IMR-90 (cell line): ENCODE measurements at regions not wholly inside any gene's neighbourhood (a gene's known extent, or its start where the extent isn't known, plus 50 kb on each side); places are given as distances from the start of the nearest gene placed in this dataset.

Experiments used
- ATAC-seq: fragments of 200-7000 bp; cut with Tn5 transposase; 2 replicates; pipeline ENCODE4 v1.9.1; 2020; ENCODE audit warnings: low read depth, mild to moderate bottlenecking, moderate library complexity
- BruUV-seq: library from RNA; stranded (reverse); fragments of 400-500 nt; replicated peaks from 2 replicates; lab custom pipeline; 2021; lab: Mats Ljungman, UMichigan
- CTCF ChIA-PET: fragments of 300-600 bp; formaldehyde crosslinking; extraction: SDS; loops from one replicate; lab custom pipeline; 2021; ENCODE audit warnings: antibody characterized with exemption; lab: Yijun Ruan, JAX
- POLR2A ChIA-PET: fragments of 300-600 bp; sonication (Branson Sonifier 250); formaldehyde crosslinking; loops from one replicate; lab custom pipeline; 2022; ENCODE audit warnings: antibody characterized with exemption; ENCODE audit not compliant: unreplicated experiment; lab: Charles Lee
- DNase-seq: peaks from one replicate; pipeline ENCODE4 v3.0.0; 2013
- H2AFZ ChIP-seq: replicated peaks from 2 replicates; pipeline ENCODE3; 2013; ENCODE audit warnings: low read length, mild to moderate bottlenecking; ENCODE audit not compliant: poor library complexity
- H2AK5ac ChIP-seq: 2 replicates; pipeline ENCODE4 v1.6.1; 2013; ENCODE audit warnings: low read depth, low read length, inconsistent platforms
- H2AK9ac ChIP-seq: replicated peaks from 2 replicates; pipeline ENCODE3; 2013; ENCODE audit warnings: mild to moderate bottlenecking, low read depth, low read length, moderate library complexity; ENCODE audit not compliant: poor library complexity
- H2BK120ac ChIP-seq: 2 replicates; pipeline ENCODE4 v1.6.1; 2013; ENCODE audit warnings: low read depth, low read length, inconsistent platforms
- H2BK15ac ChIP-seq: 3 replicates; pipeline ENCODE4 v1.6.1; 2013; ENCODE audit warnings: low read depth, low read length, inconsistent platforms
- H2BK20ac ChIP-seq: 2 replicates; pipeline ENCODE4 v1.6.1; 2013; ENCODE audit warnings: low read depth, mild to moderate bottlenecking, inconsistent platforms, low read length, moderate library complexity
- H2BK5ac ChIP-seq: 2 replicates; pipeline ENCODE4 v1.6.1; 2013; ENCODE audit warnings: mild to moderate bottlenecking, low read depth, low read length, inconsistent platforms; ENCODE audit not compliant: poor library complexity, severe bottlenecking
- H3K14ac ChIP-seq: replicated peaks from 2 replicates; pipeline ENCODE4 v1.6.1; 2013; ENCODE audit warnings: low read depth, low read length, inconsistent platforms
- H3K18ac ChIP-seq: 2 replicates; pipeline ENCODE4 v1.6.1; 2013; ENCODE audit warnings: low read depth, low read length, control low read depth
- H3K23ac ChIP-seq: 2 replicates; pipeline ENCODE4 v1.6.1; 2013; ENCODE audit warnings: low read depth, low read length, inconsistent platforms
- H3K27ac ChIP-seq: 2 replicates; pipeline ENCODE4 v1.5.1; 2013; ENCODE audit warnings: mild to moderate bottlenecking, control low read depth, low read length; ENCODE audit not compliant: insufficient read depth
- H3K27me3 ChIP-seq: 2 replicates; pipeline ENCODE4 v1.6.1; 2013; ENCODE audit warnings: low read length; ENCODE audit not compliant: control insufficient read depth, insufficient read depth
- H3K36me3 ChIP-seq: 2 replicates; pipeline ENCODE4 v1.6.1; 2013; ENCODE audit warnings: low read length, mixed read lengths; ENCODE audit not compliant: control insufficient read depth, insufficient read depth
- H3K4ac ChIP-seq: 2 replicates; pipeline ENCODE4 v1.6.1; 2013; ENCODE audit warnings: low read depth, low read length, inconsistent platforms
- H3K4me1 ChIP-seq: 2 replicates; pipeline ENCODE4 v1.6.1; 2013; ENCODE audit warnings: low read length, mixed read lengths; ENCODE audit not compliant: control insufficient read depth, insufficient read depth
- H3K4me2 ChIP-seq: 2 replicates; pipeline ENCODE4 v1.6.1; 2013; ENCODE audit warnings: low read depth, mild to moderate bottlenecking, control low read depth, low read length, moderate library complexity
- H3K4me3 ChIP-seq: 2 replicates; pipeline ENCODE4 v1.5.1; 2013; ENCODE audit warnings: low read depth, mild to moderate bottlenecking, control low read depth, low read length, moderate library complexity; ENCODE audit not compliant: insufficient read depth
- H3K56ac ChIP-seq: 2 replicates; pipeline ENCODE4 v1.6.1; 2013; ENCODE audit warnings: low read length, inconsistent platforms; ENCODE audit not compliant: insufficient read depth; ENCODE audit errors: extremely low read depth
- H3K79me1 ChIP-seq, 2 experiments: 2 replicates each; pipeline ENCODE4 v1.6.1; 2013; ENCODE audit warnings: low read length in 2 of 2, inconsistent platforms in 1 of 2, low read depth in 1 of 2
- H3K9ac ChIP-seq: 2 replicates; pipeline ENCODE4 v1.6.1; 2013; ENCODE audit warnings: low read depth, low read length, control low read depth
- H3K9me1 ChIP-seq: 2 replicates; pipeline ENCODE4 v1.6.1; 2013; ENCODE audit warnings: low read length, inconsistent platforms; ENCODE audit not compliant: insufficient read depth
- H3K9me3 ChIP-seq: 2 replicates; pipeline ENCODE4 v1.6.1; 2013; ENCODE audit warnings: low read length; ENCODE audit not compliant: control insufficient read depth, insufficient read depth
- H4K20me1 ChIP-seq: 2 replicates; pipeline ENCODE4 v1.6.1; 2013; ENCODE audit warnings: low read length, inconsistent platforms; ENCODE audit not compliant: insufficient read depth
- H4K5ac ChIP-seq: 2 replicates; pipeline ENCODE4 v1.6.1; 2013; ENCODE audit warnings: mild to moderate bottlenecking, low read depth, low read length, control low read depth
- H4K8ac ChIP-seq, 2 experiments: 2 replicates each; pipeline ENCODE4 v1.6.1; 2013; ENCODE audit warnings: low read depth in 2 of 2, low read length in 2 of 2, control low read depth in 1 of 2, inconsistent platforms in 1 of 2
- H4K91ac ChIP-seq: 2 replicates; pipeline ENCODE4 v1.6.1; 2013; ENCODE audit warnings: low read depth, low read length, inconsistent platforms; ENCODE audit not compliant: insufficient read depth
- BHLHE40 ChIP-seq: fragments of 150-350 bp; IDR thresholded peaks from 2 replicates; pipeline ENCODE4 v1.6.1; 2016; ENCODE audit warnings: mild to moderate bottlenecking, low read depth, low read length
- CEBPB ChIP-seq: IDR thresholded peaks from 2 replicates; pipeline ENCODE4 v1.6.1; 2012; ENCODE audit warnings: low read depth, low read length, improper control_type of control experiment
- CHD1 ChIP-seq: IDR thresholded peaks from 2 replicates; pipeline ENCODE4 v1.6.1; 2012; ENCODE audit warnings: low read depth, low read length, improper control_type of control experiment
- ELK1 ChIP-seq: fragments of 150-350 bp; IDR thresholded peaks from 2 replicates; pipeline ENCODE4 v1.6.1; 2016; ENCODE audit warnings: low read depth, mild to moderate bottlenecking, low read length, moderate library complexity, borderline replicate concordance
- FOS ChIP-seq: fragments of 150-350 bp; IDR thresholded peaks from 2 replicates; pipeline ENCODE4 v1.6.1; 2016; ENCODE audit warnings: low read depth, low read length
- MAZ ChIP-seq: IDR thresholded peaks from 2 replicates; pipeline ENCODE4 v1.6.1; 2012; ENCODE audit warnings: low read depth, mild to moderate bottlenecking, low read length, improper control_type of control experiment, moderate library complexity, borderline replicate concordance
- MXI1 ChIP-seq: IDR thresholded peaks from 2 replicates; pipeline ENCODE4 v1.6.1; 2012; ENCODE audit warnings: low read depth, mild to moderate bottlenecking, low read length, moderate library complexity, borderline replicate concordance
- NFE2L2 ChIP-seq: fragments of 150-350 bp; IDR thresholded peaks from 2 replicates; pipeline ENCODE4 v1.6.1; 2016; ENCODE audit warnings: low read depth, mild to moderate bottlenecking, low read length
- POLR2A ChIP-seq: IDR thresholded peaks from 2 replicates; pipeline ENCODE4 v1.6.1; 2012; ENCODE audit warnings: mild to moderate bottlenecking, low read depth, low read length
- RAD21 ChIP-seq: IDR thresholded peaks from 2 replicates; pipeline ENCODE4 v1.6.1; 2012; ENCODE audit warnings: low read length, improper control_type of control experiment
- RCOR1 ChIP-seq: IDR thresholded peaks from 2 replicates; pipeline ENCODE4 v1.6.1; 2012; ENCODE audit warnings: mild to moderate bottlenecking, low read length, improper control_type of control experiment; ENCODE audit not compliant: insufficient replicate concordance
- RFX5 ChIP-seq: IDR thresholded peaks from 2 replicates; pipeline ENCODE4 v1.8.0; 2012; ENCODE audit warnings: low read depth, mild to moderate bottlenecking, low read length, moderate library complexity
- SMC3 ChIP-seq: fragments of 150-350 bp; IDR thresholded peaks from 2 replicates; pipeline ENCODE4 v1.6.1; 2016; ENCODE audit warnings: low read depth, mild to moderate bottlenecking, antibody characterized with exemption, low read length, moderate library complexity
- WGBS, 2 experiments: methylation state at CpG; one replicate each; pipeline versions ENCODE4 v1.1.5 to v1.1.7; 2013; ENCODE audit warnings: missing lambda C conversion rate in 2 of 2; ENCODE audit not compliant: insufficient read length in 1 of 2; ENCODE audit errors: extremely low coverage in 2 of 2; 5-methylcytosine and 5-hydroxymethylcytosine counted together
- dilution Hi-C: fragments of 300-500 bp; cut with HindIII; formaldehyde crosslinking; loops from one replicate; pipeline ENCODE4 v1.14.3; 2018; ENCODE audit warnings: low sequenced_read_pairs; ENCODE audit not compliant: unreplicated experiment
- in situ Hi-C: fragments of 300-500 bp; cut with MboI; formaldehyde crosslinking; loops from 3 replicates; pipeline ENCODE4 v1.14.3; 2019; ENCODE audit warnings: low sequenced_read_pairs, inconsistent platforms, mixed read lengths
- intact Hi-C: fragments of 100-400 bp; cut with micrococcal nuclease; formaldehyde crosslinking; loops from 2 replicates; pipeline ENCODE4 v1.10.0; 2022
- TF ChIP-seq, protein P1 (sequence below): fragments of 150-350 bp; IDR thresholded peaks from 2 replicates; pipeline ENCODE4 v1.6.1; 2017; ENCODE audit warnings: mild to moderate bottlenecking, antibody characterized with exemption, low read length, low read depth
- TF ChIP-seq, protein P2 (sequence below): conservative IDR thresholded peaks from 2 replicates; pipeline ENCODE4 v1.5.1; 2012; ENCODE audit warnings: mild to moderate bottlenecking, low read depth, low read length, improper control_type of control experiment

DNA sequence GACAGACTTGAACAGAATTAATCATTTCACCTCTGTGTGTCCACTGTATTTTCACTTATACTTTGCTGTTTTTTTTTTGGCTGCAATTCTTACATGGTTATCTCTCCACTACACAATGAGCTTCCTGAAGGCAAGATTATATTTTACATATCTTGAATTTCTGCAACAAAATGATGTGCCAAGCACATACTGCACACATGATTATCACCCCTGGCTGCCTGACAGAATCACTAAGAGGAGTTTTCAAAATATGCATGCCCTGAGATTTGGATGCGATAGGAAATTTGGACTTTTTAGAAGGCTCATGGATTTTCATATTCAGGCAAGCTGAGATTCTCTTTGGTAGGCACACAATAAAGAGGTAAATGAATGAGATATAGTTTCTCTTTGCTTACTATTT lies 1162.1 kb upstream of the IGFBP7 start:
- no peak overlapping the region for H3K4me2 ChIP-seq
- H3K4me1 ChIP-seq: no peaks in the 10 kb centered on the region
- H3K9me3 ChIP-seq: peaks cover 2% of the 10 kb centered on the region; the same call in 1 of the 2 replicates
- dilution Hi-C loops: no loop called here
- H2AFZ ChIP-seq: no peak overlapping the region
- no peak overlapping the region for H2AK5ac ChIP-seq
- TF ChIP-seq MXI1 (no peak), MAZ (no peak), BHLHE40 (no peak), POLR2A (no peak), FOS (no peak), ELK1 (no peak), CHD1 (no peak), CEBPB (no peak), SMC3 (no peak), RFX5 (no peak), RAD21 (no peak), RCOR1 (no peak), NFE2L2 (no peak)
- TF ChIP-seq, protein P1, sequence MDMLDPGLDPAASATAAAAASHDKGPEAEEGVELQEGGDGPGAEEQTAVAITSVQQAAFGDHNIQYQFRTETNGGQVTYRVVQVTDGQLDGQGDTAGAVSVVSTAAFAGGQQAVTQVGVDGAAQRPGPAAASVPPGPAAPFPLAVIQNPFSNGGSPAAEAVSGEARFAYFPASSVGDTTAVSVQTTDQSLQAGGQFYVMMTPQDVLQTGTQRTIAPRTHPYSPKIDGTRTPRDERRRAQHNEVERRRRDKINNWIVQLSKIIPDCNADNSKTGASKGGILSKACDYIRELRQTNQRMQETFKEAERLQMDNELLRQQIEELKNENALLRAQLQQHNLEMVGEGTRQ: no peak
- TF ChIP-seq, protein P2, sequence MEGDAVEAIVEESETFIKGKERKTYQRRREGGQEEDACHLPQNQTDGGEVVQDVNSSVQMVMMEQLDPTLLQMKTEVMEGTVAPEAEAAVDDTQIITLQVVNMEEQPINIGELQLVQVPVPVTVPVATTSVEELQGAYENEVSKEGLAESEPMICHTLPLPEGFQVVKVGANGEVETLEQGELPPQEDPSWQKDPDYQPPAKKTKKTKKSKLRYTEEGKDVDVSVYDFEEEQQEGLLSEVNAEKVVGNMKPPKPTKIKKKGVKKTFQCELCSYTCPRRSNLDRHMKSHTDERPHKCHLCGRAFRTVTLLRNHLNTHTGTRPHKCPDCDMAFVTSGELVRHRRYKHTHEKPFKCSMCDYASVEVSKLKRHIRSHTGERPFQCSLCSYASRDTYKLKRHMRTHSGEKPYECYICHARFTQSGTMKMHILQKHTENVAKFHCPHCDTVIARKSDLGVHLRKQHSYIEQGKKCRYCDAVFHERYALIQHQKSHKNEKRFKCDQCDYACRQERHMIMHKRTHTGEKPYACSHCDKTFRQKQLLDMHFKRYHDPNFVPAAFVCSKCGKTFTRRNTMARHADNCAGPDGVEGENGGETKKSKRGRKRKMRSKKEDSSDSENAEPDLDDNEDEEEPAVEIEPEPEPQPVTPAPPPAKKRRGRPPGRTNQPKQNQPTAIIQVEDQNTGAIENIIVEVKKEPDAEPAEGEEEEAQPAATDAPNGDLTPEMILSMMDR: no peak
- no peak overlapping the region for H3K18ac ChIP-seq
- no peak overlapping the region for H4K8ac ChIP-seq
- H3K9me1 ChIP-seq: no peaks in the 10 kb centered on the region
- H3K36me3 ChIP-seq: no peaks in the 10 kb centered on the region
- no peak overlapping the region for H3K9ac ChIP-seq
- no peak overlapping the region for H3K27ac ChIP-seq
- intact Hi-C loops: no loop called here
- H2BK15ac ChIP-seq: no peak overlapping the region
- no peak for DNase-seq
- H4K5ac ChIP-seq: no peak overlapping the region
- no peak overlapping the region for H3K56ac ChIP-seq
- BruUV-seq: no TSS peak
- H2BK120ac ChIP-seq: no peak overlapping the region
- H2BK20ac ChIP-seq: no peak overlapping the region
- ChIA-PET CTCF (no interaction called here), POLR2A (no interaction called here)
- no peaks in the 10 kb centered on the region for H4K20me1 ChIP-seq
- H3K4ac ChIP-seq: no peak overlapping the region
- H4K91ac ChIP-seq: no peak overlapping the region
- no peaks in the 10 kb centered on the region for H3K79me1 ChIP-seq
- no peak overlapping the region for H3K14ac ChIP-seq
- no peak overlapping the region for H2BK5ac ChIP-seq
- H3K27me3 ChIP-seq: no peaks in the 10 kb centered on the region
- H3K23ac ChIP-seq: no peak overlapping the region
- H2AK9ac ChIP-seq: no peak overlapping the region
- in situ Hi-C loops: no loop called here
- no peak overlapping the region for H3K4me3 ChIP-seq
- no CpG with 5 or more reads among the region's 1 CpG for WGBS, 2 experiments
- no peak for ATAC-seq
